ENCODE measurements at regions not wholly inside any gene's neighbourhood (a gene's known extent, or its start where the extent isn't known, plus 50 kb on each side); places are given as distances from the start of the nearest gene placed in this dataset.

GRCh38 chr4:111718763-111719559 lies 426.3 kb upstream of the FAM241A start:
- WGBS, 2 donors = 51 to 57% methylated on average over 3 of the region's 3 CpGs
- Histone ChIP-seq H3K27ac (no peak overlapping the region), H3K27me3 (peaks cover 0 to 8% (median 0%) of the 10 kb centered on the region in 7 donors), H3K4me1 (no peaks in the 10 kb centered on the region), H3K36me3 (no peaks in the 10 kb centered on the region), H3K4me3 (no peak overlapping the region), H3K9me3 (no peaks in the 10 kb centered on the region)
- ATAC-seq = no peak
- TF ChIP-seq CTCF (IDR thresholded peaks at IDR 0.05) = no peak
- DNase-seq = no peak
- intact Hi-C loops (cut with DNase I) = no loop called here

GRCh38 chr4:111720866-111721265 lies 424.4 kb upstream of the FAM241A start:
- DNase-seq (no peak), ATAC-seq (no peak)
- no peak overlapping the region for H3K27ac ChIP-seq
- H3K4me3 ChIP-seq = no peak overlapping the region
- H3K27me3 ChIP-seq = peaks cover 0 to 8% (median 0%) of the 10 kb centered on the region in 7 donors
- H3K4me1 ChIP-seq = no peaks in the 10 kb centered on the region
- TF ChIP-seq CTCF (IDR thresholded peaks at IDR 0.05) = no peak
- no peaks in the 10 kb centered on the region for H3K9me3 ChIP-seq
- H3K36me3 ChIP-seq = no peaks in the 10 kb centered on the region
- 83 to 87% methylated on average over 4 of the region's 4 CpGs for WGBS, 2 donors
- intact Hi-C loops (cut with DNase I) = no loop called here

GRCh38 chr4:111722213-111722720 lies 423.0 kb upstream of the FAM241A start:
- ATAC-seq (no peak), DNase-seq (no peak)
- 78 to 83% methylated on average over 2 of the region's 2 CpGs for WGBS, 2 donors
- Histone ChIP-seq H3K36me3 (no peaks in the 10 kb centered on the region), H3K4me3 (no peak overlapping the region), H3K27ac (no peak overlapping the region), H3K4me1 (no peaks in the 10 kb centered on the region), H3K9me3 (no peaks in the 10 kb centered on the region), H3K27me3 (peaks cover 0 to 8% (median 0%) of the 10 kb centered on the region in 7 donors)
- intact Hi-C loops (cut with DNase I) = no loop called here
- no peak for TF ChIP-seq CTCF (IDR thresholded peaks at IDR 0.05)

GRCh38 chr4:111736516-111736915 lies 408.7 kb upstream of the FAM241A start:
- Histone ChIP-seq H3K4me3 (no peak overlapping the region), H3K27me3 (peaks cover 0 to 11% (median 0%) of the 10 kb centered on the region in 7 donors), H3K36me3 (no peaks in the 10 kb centered on the region), H3K27ac (no peak overlapping the region), H3K4me1 (no peaks in the 10 kb centered on the region), H3K9me3 (peaks cover 0 to 5% (median 0%) of the 10 kb centered on the region in 11 donors)
- 13 to 14% methylated on average over 3 of the region's 3 CpGs for WGBS, 2 donors
- ATAC-seq (no peak), DNase-seq (no peak)
- intact Hi-C loops (cut with DNase I) = no loop called here
- TF ChIP-seq CTCF (IDR thresholded peaks at IDR 0.05) = no peak
